Progenitor cell of endocrine pancreas (in vitro differentiated cells): ENCODE measurements at regions not wholly inside any gene's neighbourhood (a gene's known extent, or its start where the extent isn't known, plus 50 kb on each side); places are given as distances from the start of the nearest gene placed in this dataset.

Experiments used
- DNase-seq: peaks from one replicate; pipeline ENCODE4 v3.0.0; 2021; ENCODE audit warnings: low spot score; ENCODE audit not compliant: unreplicated experiment
- H3K27ac Mint-ChIP-seq: 2 replicates; pipeline ENCODE4 v1.8.0; 2021; ENCODE audit warnings: mild to moderate bottlenecking, moderate library complexity, mixed read lengths
- H3K27me3 Mint-ChIP-seq: 2 replicates; pipeline ENCODE4 v1.8.0; 2021; ENCODE audit warnings: mixed read lengths
- H3K36me3 Mint-ChIP-seq: 2 replicates; pipeline ENCODE4 v1.8.0; 2022; ENCODE audit warnings: mixed read lengths; ENCODE audit not compliant: insufficient read depth
- H3K4me1 Mint-ChIP-seq: 2 replicates; pipeline ENCODE4 v1.8.0; 2021; ENCODE audit warnings: low read depth, mixed read lengths
- H3K4me3 Mint-ChIP-seq: 2 replicates; pipeline ENCODE4 v1.8.0; 2021; ENCODE audit warnings: low read depth, mild to moderate bottlenecking, moderate library complexity, mixed read lengths
- H3K9me3 Mint-ChIP-seq: 2 replicates; pipeline ENCODE4 v1.8.0; 2021; ENCODE audit warnings: low read depth, mixed read lengths
- CTCF ChIP-seq: fragments of 200-600 bp; sonication (generic); IDR thresholded peaks from one replicate; pipeline ENCODE4 v1.5.0; 2021; ENCODE audit warnings: antibody characterized with exemption, mild to moderate bottlenecking; ENCODE audit not compliant: unreplicated experiment

GRCh38 chr16:6103561-6103960, 1006.0 kb upstream of the EEF2KMT start:
- DNase-seq, result no peak
- H3K4me1 Mint-ChIP-seq, result no peaks in the 10 kb centered on the region
- no peaks in the 10 kb centered on the region for H3K27me3 Mint-ChIP-seq
- no peaks in the 10 kb centered on the region for H3K36me3 Mint-ChIP-seq
- no peak overlapping the region for H3K4me3 Mint-ChIP-seq
- no peak overlapping the region for H3K27ac Mint-ChIP-seq
- no peak for TF ChIP-seq CTCF
- H3K9me3 Mint-ChIP-seq, result no peaks in the 10 kb centered on the region

- H3K36me3 Mint-ChIP-seq, result no peaks in the 10 kb centered on the region
- no peak for TF ChIP-seq CTCF
- no peaks in the 10 kb centered on the region for H3K9me3 Mint-ChIP-seq
- H3K27me3 Mint-ChIP-seq, result peaks cover 2% of the 10 kb centered on the region
- no peak overlapping the region for H3K27ac Mint-ChIP-seq
- H3K4me3 Mint-ChIP-seq, result no peak overlapping the region
- no peaks in the 10 kb centered on the region for H3K4me1 Mint-ChIP-seq
- no peak for DNase-seq
These were observed 1001.5 kb upstream of the EEF2KMT start for GRCh38 chr16:6099102-6099501.

- Mint-ChIP-seq H3K27ac (no peak overlapping the region), H3K9me3 (no peaks in the 10 kb centered on the region), H3K4me3 (no peak overlapping the region), H3K36me3 (no peaks in the 10 kb centered on the region), H3K4me1 (no peaks in the 10 kb centered on the region), H3K27me3 (peaks cover 6% of the 10 kb centered on the region)
- no peak for TF ChIP-seq CTCF
- DNase-seq, result no peak
These were observed 999.5 kb upstream of the EEF2KMT start for GRCh38 chr16:6096931-6097670.

GRCh38 chr16:6095414-6095813, 997.8 kb upstream of the EEF2KMT start:
- no peak overlapping the region for H3K27ac Mint-ChIP-seq
- no peaks in the 10 kb centered on the region for H3K36me3 Mint-ChIP-seq
- no peaks in the 10 kb centered on the region for H3K4me1 Mint-ChIP-seq
- no peak overlapping the region for H3K4me3 Mint-ChIP-seq
- DNase-seq, result no peak
- peaks cover 9% of the 10 kb centered on the region for H3K9me3 Mint-ChIP-seq
- peaks cover 6% of the 10 kb centered on the region for H3K27me3 Mint-ChIP-seq
- TF ChIP-seq CTCF, result no peak

GRCh38 chr16:6091021-6091420, 993.4 kb upstream of the EEF2KMT start:
- Mint-ChIP-seq H3K4me3 (no peak overlapping the region), H3K4me1 (no peaks in the 10 kb centered on the region), H3K9me3 (peaks cover 16% of the 10 kb centered on the region), H3K27me3 (peaks cover 10% of the 10 kb centered on the region), H3K27ac (no peak overlapping the region), H3K36me3 (no peaks in the 10 kb centered on the region)
- no peak for TF ChIP-seq CTCF
- DNase-seq, result no peak
